ENCODE measurements at regions not wholly inside any gene's neighbourhood (a gene's known extent, or its start where the extent isn't known, plus 50 kb on each side); places are given as distances from the start of the nearest gene placed in this dataset.

GRCh38 chr12:34347367-34347766 lies 325.1 kb downstream of the ALG10 start:
- no peak for TF ChIP-seq CTCF (conservative IDR thresholded peaks at IDR 0.05 in 1 of 2, IDR thresholded peaks at IDR 0.05 in 1 of 2; ENCODE audit: low read depth in 1 of 2, low read length in 2 of 2)
- no peak for TF ChIP-seq EZH2 (IDR thresholded peaks at IDR 0.05; ENCODE audit: low read length, missing control alignments)

Data from fibroblast of lung (primary cell).